ENCODE measurements at regions not wholly inside any gene's neighbourhood (a gene's known extent, or its start where the extent isn't known, plus 50 kb on each side); places are given as distances from the start of the nearest gene placed in this dataset.

DNA sequence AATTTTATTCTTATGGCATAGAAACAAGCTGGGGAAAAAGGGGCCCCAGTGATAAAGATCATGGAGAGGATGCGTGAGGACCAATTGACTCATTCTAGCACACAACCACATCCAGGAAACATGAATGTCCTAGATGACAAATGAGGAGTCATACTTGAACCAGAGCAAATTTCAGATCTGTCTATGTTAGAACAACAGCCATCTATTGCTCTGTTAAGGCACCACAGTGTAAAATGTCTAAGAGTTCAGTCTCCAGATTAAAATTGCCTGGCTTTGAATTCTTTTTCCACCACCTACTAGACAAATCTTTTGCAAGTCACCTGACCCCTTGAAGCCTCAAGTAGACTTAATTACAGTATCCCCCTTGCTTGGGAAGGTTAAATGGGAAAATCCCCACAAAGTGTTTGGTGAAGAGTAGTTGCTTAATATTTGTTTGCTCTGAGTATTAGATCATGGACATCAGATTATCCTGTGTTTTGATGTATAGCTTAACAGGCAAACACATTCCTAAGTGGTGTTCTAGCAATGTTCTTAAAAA is 258.7 kb upstream of the TGFBR2 start:
- H3K36me3 Mint-ChIP-seq (ENCODE audit: low read depth): no peaks in the 10 kb centered on the region
- H3K27me3 Mint-ChIP-seq (ENCODE audit: low read depth, poor library complexity): no peaks in the 10 kb centered on the region
- DNase-seq: no peak
- no peaks in the 10 kb centered on the region for H3K9me3 Mint-ChIP-seq
- H3K4me3 Mint-ChIP-seq: no peak overlapping the region
- no peak overlapping the region for H3K27ac Mint-ChIP-seq
- TF ChIP-seq, protein P1, sequence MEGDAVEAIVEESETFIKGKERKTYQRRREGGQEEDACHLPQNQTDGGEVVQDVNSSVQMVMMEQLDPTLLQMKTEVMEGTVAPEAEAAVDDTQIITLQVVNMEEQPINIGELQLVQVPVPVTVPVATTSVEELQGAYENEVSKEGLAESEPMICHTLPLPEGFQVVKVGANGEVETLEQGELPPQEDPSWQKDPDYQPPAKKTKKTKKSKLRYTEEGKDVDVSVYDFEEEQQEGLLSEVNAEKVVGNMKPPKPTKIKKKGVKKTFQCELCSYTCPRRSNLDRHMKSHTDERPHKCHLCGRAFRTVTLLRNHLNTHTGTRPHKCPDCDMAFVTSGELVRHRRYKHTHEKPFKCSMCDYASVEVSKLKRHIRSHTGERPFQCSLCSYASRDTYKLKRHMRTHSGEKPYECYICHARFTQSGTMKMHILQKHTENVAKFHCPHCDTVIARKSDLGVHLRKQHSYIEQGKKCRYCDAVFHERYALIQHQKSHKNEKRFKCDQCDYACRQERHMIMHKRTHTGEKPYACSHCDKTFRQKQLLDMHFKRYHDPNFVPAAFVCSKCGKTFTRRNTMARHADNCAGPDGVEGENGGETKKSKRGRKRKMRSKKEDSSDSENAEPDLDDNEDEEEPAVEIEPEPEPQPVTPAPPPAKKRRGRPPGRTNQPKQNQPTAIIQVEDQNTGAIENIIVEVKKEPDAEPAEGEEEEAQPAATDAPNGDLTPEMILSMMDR (IDR thresholded peaks at IDR 0.05): no peak
- H3K4me1 Mint-ChIP-seq: peaks cover 8% of the 10 kb centered on the region

DNA sequence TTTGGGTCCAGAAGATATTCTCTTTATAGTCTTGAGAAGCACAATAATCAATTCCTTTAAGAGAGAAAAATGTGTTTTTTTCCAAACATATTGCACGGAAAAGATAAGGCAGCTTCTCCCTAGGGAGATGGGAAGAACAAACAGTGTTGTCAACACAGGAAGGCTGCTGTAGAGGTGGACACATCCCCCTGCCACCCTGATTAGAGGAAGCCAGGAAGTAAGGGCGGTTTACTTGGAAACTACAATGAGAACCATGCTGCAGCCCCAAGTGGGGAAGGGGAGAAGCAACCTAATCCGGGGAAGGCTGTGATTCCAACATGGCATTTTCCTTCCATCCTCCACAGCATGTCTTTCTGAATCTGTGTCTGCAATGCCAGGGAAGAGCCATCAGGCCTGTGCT is 256.9 kb upstream of the TGFBR2 start:
- H3K27me3 Mint-ChIP-seq (ENCODE audit: low read depth, poor library complexity): no peaks in the 10 kb centered on the region
- H3K36me3 Mint-ChIP-seq (ENCODE audit: low read depth): no peaks in the 10 kb centered on the region
- TF ChIP-seq, protein P1 (IDR thresholded peaks at IDR 0.05): no peak
- peaks cover 6% of the 10 kb centered on the region for H3K4me1 Mint-ChIP-seq
- peak overlapping the region; percentile 21 for H3K27ac Mint-ChIP-seq
- H3K9me3 Mint-ChIP-seq: no peaks in the 10 kb centered on the region
- no peak for DNase-seq
- no peak overlapping the region for H3K4me3 Mint-ChIP-seq

DNA sequence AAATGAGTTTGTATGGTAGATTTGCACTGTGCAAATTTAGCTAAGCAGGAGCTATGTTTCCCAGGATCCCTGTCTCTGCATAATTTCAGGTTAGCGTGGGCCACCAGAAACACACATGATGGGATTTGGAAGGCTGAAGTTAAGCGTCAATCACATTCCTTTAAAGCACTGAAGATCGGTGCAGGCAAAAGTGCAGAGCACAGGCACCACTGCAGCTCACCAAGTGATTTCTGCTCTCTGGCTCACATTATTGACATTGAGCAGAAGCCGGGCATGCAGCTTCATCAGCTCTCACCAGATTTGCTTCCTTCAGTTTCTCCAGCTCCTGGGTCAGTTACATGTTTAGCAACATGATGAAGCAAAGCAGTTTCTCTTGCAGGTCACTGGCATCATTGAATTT is 256.4 kb upstream of the TGFBR2 start:
- Mint-ChIP-seq H3K27me3 (ENCODE audit: low read depth, poor library complexity) (no peaks in the 10 kb centered on the region), H3K4me1 (peaks cover 6% of the 10 kb centered on the region), H3K9me3 (no peaks in the 10 kb centered on the region), H3K36me3 (ENCODE audit: low read depth) (no peaks in the 10 kb centered on the region), H3K27ac (no peak overlapping the region), H3K4me3 (no peak overlapping the region)
- TF ChIP-seq, protein P1 (IDR thresholded peaks at IDR 0.05): no peak
- DNase-seq: no peak

DNA sequence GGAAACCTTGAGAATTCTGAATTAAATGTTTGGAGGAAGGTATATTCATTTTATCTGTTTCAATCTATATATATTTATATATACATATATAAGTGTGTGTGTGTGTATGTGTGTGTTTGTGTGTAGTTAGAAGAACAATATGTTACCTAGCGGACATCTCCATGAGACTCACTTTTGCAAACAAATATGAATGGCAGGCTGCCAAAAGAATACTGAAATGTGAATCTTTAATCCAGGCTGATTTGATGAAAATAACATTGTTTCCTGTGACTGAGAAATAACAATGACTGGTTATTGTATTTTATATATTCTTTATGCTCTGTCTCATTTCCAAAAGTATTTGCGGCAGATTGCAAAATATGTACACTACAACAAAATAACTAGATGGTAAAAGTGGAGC is 255.5 kb upstream of the TGFBR2 start:
- Mint-ChIP-seq H3K4me1 (peaks cover 6% of the 10 kb centered on the region), H3K36me3 (ENCODE audit: low read depth) (no peaks in the 10 kb centered on the region), H3K27ac (no peak overlapping the region), H3K4me3 (no peak overlapping the region), H3K9me3 (no peaks in the 10 kb centered on the region), H3K27me3 (ENCODE audit: low read depth, poor library complexity) (no peaks in the 10 kb centered on the region)
- TF ChIP-seq, protein P1 (IDR thresholded peaks at IDR 0.05): no peak
- no peak for DNase-seq

DNA sequence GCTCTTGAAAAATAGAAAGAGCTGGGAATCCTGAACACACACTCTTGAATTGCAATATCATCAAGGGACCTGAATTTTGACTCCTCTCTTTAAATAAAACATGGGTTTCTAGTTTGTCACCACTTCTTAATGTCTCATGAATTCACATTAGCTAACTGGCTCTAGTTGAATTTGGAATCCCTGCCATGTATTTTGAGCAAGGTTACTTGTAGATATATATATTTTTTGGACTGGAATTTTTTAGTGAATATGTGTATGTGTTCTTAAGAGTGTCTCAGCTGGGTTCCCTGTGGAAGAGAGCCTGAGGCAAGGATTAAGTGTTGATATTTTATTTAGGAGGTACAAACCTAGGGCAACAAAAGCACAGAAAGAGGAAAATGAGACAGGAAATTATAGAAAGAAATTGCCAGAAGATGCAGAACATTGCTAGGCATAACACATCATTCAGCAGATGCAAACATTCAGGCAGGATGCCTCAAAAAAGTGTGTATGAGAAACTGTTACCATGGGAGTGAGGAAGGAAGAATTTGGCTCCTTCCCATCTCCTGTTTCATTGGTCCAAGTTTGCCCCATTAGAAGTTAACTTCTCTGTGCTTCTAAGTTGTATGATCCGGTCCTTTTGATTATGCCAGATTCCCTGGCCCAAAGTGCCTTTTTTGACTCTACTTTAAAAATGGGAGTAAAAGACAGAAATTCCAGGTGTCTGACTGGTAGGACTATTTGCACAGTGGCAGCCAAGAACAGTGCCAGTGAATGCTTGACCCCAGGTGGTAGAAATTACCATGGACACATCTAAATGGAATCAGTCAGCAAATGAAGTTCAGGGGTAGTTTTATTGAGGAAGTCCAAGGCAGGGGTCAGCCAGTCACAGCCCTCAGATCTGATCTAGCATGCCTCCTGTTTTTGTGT is 253.7 kb upstream of the TGFBR2 start:
- no peak for DNase-seq
- Mint-ChIP-seq H3K4me3 (no peak overlapping the region), H3K27me3 (ENCODE audit: low read depth, poor library complexity) (peaks cover 4% of the 10 kb centered on the region), H3K9me3 (no peaks in the 10 kb centered on the region), H3K4me1 (peaks cover 6% of the 10 kb centered on the region), H3K36me3 (ENCODE audit: low read depth) (no peaks in the 10 kb centered on the region), H3K27ac (no peak overlapping the region)
- TF ChIP-seq, protein P1 (IDR thresholded peaks at IDR 0.05): no peak
